ENCODE measurements at regions not wholly inside any gene's neighbourhood (a gene's known extent, or its start where the extent isn't known, plus 50 kb on each side); places are given as distances from the start of the nearest gene placed in this dataset.
"Not testable (repeated sequence)": the region's sequence is repeated elsewhere in the genome, so short reads cannot be mapped to it uniquely, and the experiment has no call there.

GRCh38 chr16:29192329-29193247 is 207.7 kb downstream of the LAT start:
- Histone ChIP-seq H3K27ac (no peak overlapping the region), H3K4me3 (no peak overlapping the region), H3K4me1 (no peaks in the 10 kb centered on the region), H3K27me3 (no peaks in the 10 kb centered on the region), H3K9me3 (no peaks in the 10 kb centered on the region), H3K36me3 (no peaks in the 10 kb centered on the region)
- TF ChIP-seq CTCF (IDR thresholded peaks at IDR 0.05) (no peak), POLR2A (IDR thresholded peaks at IDR 0.05) (no peak)
- 68 to 80% methylated on average over 1 to 6 of the region's 17 CpGs for WGBS, 2 donors
- no peak for DNase-seq
- intact Hi-C loops (cut with DNase I) = no loop called here

- intact Hi-C loops (cut with DNase I); H3K27ac ChIP-seq; H3K4me1 ChIP-seq; H3K36me3 ChIP-seq; H3K4me3 ChIP-seq; H3K9me3 ChIP-seq; DNase-seq; H3K27me3 ChIP-seq: not testable (repeated sequence)
- 100% methylated on average over 1 of the region's 12 CpGs; no CpG with 5 or more reads in 1 of the 2 donors for WGBS, 2 donors
Measured at GRCh38 chr16:29191636-29192180, 206.9 kb downstream of the LAT start.

- H3K4me3 ChIP-seq; H3K27ac ChIP-seq; H3K9me3 ChIP-seq; H3K4me1 ChIP-seq; H3K36me3 ChIP-seq; DNase-seq; intact Hi-C loops (cut with DNase I); H3K27me3 ChIP-seq: not testable (repeated sequence)
- 63% methylated on average over 2 of the region's 19 CpGs; no CpG with 5 or more reads in 1 of the 2 donors for WGBS, 2 donors
Measured at GRCh38 chr16:29190553-29191431, 205.9 kb downstream of the LAT start.

GRCh38 chr16:29188806-29189205 is 204.0 kb downstream of the LAT start:
- H3K4me3 ChIP-seq; H3K27me3 ChIP-seq; H3K27ac ChIP-seq; intact Hi-C loops (cut with DNase I); DNase-seq; H3K9me3 ChIP-seq; H3K36me3 ChIP-seq: not testable (repeated sequence)
- H3K4me1 ChIP-seq = peaks cover 0 to 21% (median 8%) of the 10 kb centered on the region in 3 donors
- 93% methylated on average over 3 of the region's 9 CpGs; no CpG with 5 or more reads in 1 of the 2 donors for WGBS, 2 donors

GRCh38 chr16:29186306-29187220 is 201.7 kb downstream of the LAT start:
- H3K4me3 ChIP-seq; H3K36me3 ChIP-seq; H3K27me3 ChIP-seq; DNase-seq; intact Hi-C loops (cut with DNase I); H3K9me3 ChIP-seq: not testable (repeated sequence)
- H3K4me1 ChIP-seq = peaks cover 0 to 21% (median 8%) of the 10 kb centered on the region in 3 donors
- peak overlapping the region; percentile 10 to 78 (median 42) for H3K27ac ChIP-seq
- 74 to 76% methylated on average over 12 to 21 of the region's 35 CpGs for WGBS, 2 donors

GRCh38 chr16:29185872-29186271 is 201.0 kb downstream of the LAT start:
- H3K4me3 ChIP-seq; H3K36me3 ChIP-seq; DNase-seq; intact Hi-C loops (cut with DNase I); H3K27me3 ChIP-seq; H3K9me3 ChIP-seq: not testable (repeated sequence)
- 85% methylated on average over 9 of the region's 9 CpGs for WGBS, 2 donors
- Histone ChIP-seq H3K4me1 (peaks cover 0 to 21% (median 8%) of the 10 kb centered on the region in 3 donors), H3K27ac (peak overlapping the region in 3 of 4 donors; percentile 14 to 78 (median 69))

- H3K27me3 ChIP-seq; H3K9me3 ChIP-seq; DNase-seq; H3K36me3 ChIP-seq; intact Hi-C loops (cut with DNase I): not testable (repeated sequence)
- Histone ChIP-seq H3K27ac (peak overlapping the region; percentile 18 to 78 (median 63)), H3K4me3 (peak overlapping the region in 1 of 4 donors; percentile 39), H3K4me1 (peaks cover 0 to 21% (median 8%) of the 10 kb centered on the region in 3 donors)
- 33 to 55% methylated on average over 7 to 22 of the region's 41 CpGs for WGBS, 2 donors
Measured at GRCh38 chr16:29184738-29185438, 200.0 kb downstream of the LAT start.

- peak overlapping the region in 3 of 4 donors; percentile 9 to 69 (median 57) for H3K27ac ChIP-seq
- WGBS, 2 donors = 90 to 92% methylated on average over 6 to 16 of the region's 25 CpGs
Measured at GRCh38 chr16:29182940-29183868, 198.4 kb downstream of the LAT start.

More at GRCh38 chr16:29182940-29183868, 198.4 kb downstream of the LAT start:
- H3K4me1 ChIP-seq = peaks cover 0 to 31% (median 11%) of the 10 kb centered on the region in 3 donors
- intact Hi-C loops (cut with DNase I); H3K9me3 ChIP-seq; H3K36me3 ChIP-seq; DNase-seq; H3K27me3 ChIP-seq; H3K4me3 ChIP-seq: not testable (repeated sequence)

All from esophagus squamous epithelium (tissue), 5 donors.